Testis (tissue), 2 donors: ENCODE measurements at regions not wholly inside any gene's neighbourhood (a gene's known extent, or its start where the extent isn't known, plus 50 kb on each side); places are given as distances from the start of the nearest gene placed in this dataset.

ENCODE experiments used
- DNase-seq: peaks from one replicate; pipeline ENCODE4 v3.0.0-alpha.2; 2019
- H3K27ac ChIP-seq, 2 donors: fragments of 200-600 bp; sonication (generic); one replicate each; pipeline ENCODE4 v1.5.1; 2019
- H3K27me3 ChIP-seq: fragments of 200-600 bp; sonication (generic); one replicate; pipeline ENCODE4 v1.5.1; 2019
- H3K36me3 ChIP-seq: fragments of 200-600 bp; sonication (generic); one replicate; pipeline ENCODE4 v1.5.1; 2017; ENCODE audit warnings: low read depth; ENCODE audit errors: missing control alignments
- H3K4me1 ChIP-seq: fragments of 200-600 bp; sonication (generic); one replicate; pipeline ENCODE4 v1.5.1; 2019
- H3K4me3 ChIP-seq, 2 donors: fragments of 200-600 bp; sonication (generic); one replicate each; pipeline ENCODE4 v1.5.1; 2017 to 2019
- H3K9me3 ChIP-seq: fragments of 200-600 bp; sonication (generic); one replicate; pipeline ENCODE4 v1.5.1; 2017
- POLR2A ChIP-seq: fragments of 450-650 bp; IDR thresholded peaks from one replicate; pipeline ENCODE4 v1.6.1; 2017; ENCODE audit warnings: antibody characterized with exemption, mild to moderate bottlenecking, moderate library complexity
- WGBS, 2 donors: methylation state at CpG; one replicate each; pipeline ENCODE4 v1.1.5; 2018; 5-methylcytosine and 5-hydroxymethylcytosine counted together
- intact Hi-C: fragments of 100-400 bp; cut with DNase I; formaldehyde crosslinking; loops from one replicate; pipeline ENCODE4 v1.15.1; 2023; ENCODE audit warnings: low total_unique reads
- TF ChIP-seq, protein P1 (sequence below), 3 experiments: fragments of 450-650 bp in 2 of 3; fragments of 200-600 bp in 1 of 3; sonication (generic) in 1 of 3; IDR thresholded peaks; one replicate each; pipeline ENCODE4 v1.5.1; 2016 to 2019; ENCODE audit warnings: antibody characterized with exemption in 3 of 3, mild to moderate bottlenecking in 2 of 3, moderate library complexity in 1 of 3

DNA sequence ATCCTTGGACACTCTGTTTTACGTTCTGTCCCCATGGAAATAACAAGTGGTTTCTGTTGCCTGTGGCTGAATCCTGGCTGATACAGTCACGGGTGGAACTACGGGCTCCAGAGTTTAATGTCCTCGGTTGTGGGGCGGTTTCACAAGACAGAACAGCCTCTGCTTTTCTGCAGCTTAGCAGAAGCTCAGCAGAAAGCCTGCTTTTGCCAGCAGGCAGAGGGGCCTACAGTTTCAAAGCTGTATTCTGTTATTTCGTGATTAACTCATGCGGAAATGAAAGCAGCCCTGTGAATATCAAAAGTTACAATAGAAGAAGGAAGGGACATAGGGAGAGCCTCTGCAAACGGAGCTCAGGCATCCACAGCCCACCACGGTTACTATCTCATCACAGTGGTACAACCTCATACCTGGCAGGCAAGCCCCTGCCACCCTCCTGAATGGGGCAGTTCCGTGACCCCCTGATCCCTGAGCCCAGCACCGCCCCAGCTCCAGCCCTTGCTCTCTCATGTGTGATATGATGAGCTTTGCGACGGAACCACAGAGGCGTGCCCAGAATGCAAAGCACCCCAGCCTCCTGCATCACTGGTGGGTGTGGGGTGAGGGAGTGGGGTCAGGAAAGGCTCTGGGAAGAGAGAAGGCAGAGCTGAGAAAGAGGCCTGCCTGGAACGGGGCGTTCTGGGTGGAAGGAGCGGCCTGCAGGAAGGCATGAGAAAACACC is 360.6 kb downstream of the BRD1 start:
- WGBS, 2 donors = 78 to 84% methylated on average over 15 to 17 of the region's 17 CpGs
- Histone ChIP-seq H3K4me1 (no peaks in the 10 kb centered on the region), H3K27ac (no peak overlapping the region), H3K4me3 (no peak overlapping the region), H3K9me3 (no peaks in the 10 kb centered on the region), H3K36me3 (no peaks in the 10 kb centered on the region), H3K27me3 (no peaks in the 10 kb centered on the region)
- no peak for DNase-seq
- intact Hi-C loops = no loop called here
- TF ChIP-seq, protein P1, sequence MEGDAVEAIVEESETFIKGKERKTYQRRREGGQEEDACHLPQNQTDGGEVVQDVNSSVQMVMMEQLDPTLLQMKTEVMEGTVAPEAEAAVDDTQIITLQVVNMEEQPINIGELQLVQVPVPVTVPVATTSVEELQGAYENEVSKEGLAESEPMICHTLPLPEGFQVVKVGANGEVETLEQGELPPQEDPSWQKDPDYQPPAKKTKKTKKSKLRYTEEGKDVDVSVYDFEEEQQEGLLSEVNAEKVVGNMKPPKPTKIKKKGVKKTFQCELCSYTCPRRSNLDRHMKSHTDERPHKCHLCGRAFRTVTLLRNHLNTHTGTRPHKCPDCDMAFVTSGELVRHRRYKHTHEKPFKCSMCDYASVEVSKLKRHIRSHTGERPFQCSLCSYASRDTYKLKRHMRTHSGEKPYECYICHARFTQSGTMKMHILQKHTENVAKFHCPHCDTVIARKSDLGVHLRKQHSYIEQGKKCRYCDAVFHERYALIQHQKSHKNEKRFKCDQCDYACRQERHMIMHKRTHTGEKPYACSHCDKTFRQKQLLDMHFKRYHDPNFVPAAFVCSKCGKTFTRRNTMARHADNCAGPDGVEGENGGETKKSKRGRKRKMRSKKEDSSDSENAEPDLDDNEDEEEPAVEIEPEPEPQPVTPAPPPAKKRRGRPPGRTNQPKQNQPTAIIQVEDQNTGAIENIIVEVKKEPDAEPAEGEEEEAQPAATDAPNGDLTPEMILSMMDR (IDR thresholded peaks at IDR 0.05) = no peak
- TF ChIP-seq POLR2A = no peak

DNA sequence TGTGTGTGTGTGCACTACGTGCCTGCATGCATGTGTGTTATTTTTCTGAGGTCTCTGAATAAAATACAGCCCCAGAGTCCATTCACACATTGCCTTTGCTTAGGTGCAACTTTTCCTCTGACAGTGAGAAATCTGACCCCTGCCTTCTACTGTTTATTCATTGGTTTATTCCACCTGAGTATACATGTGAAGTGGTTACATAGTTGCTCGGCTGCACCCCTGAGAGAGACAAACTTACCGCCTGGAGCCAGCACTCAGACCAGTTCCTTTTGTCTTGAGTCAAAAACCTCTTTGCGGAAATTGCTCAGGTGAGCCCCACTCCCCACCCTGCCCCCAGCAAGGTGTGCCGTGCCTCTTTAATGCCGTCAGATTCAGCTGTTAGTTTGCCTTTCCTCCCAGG is 363.6 kb downstream of the BRD1 start:
- intact Hi-C loops = no loop called here
- Histone ChIP-seq H3K9me3 (no peaks in the 10 kb centered on the region), H3K4me1 (no peaks in the 10 kb centered on the region), H3K36me3 (no peaks in the 10 kb centered on the region), H3K27me3 (no peaks in the 10 kb centered on the region), H3K4me3 (no peak overlapping the region), H3K27ac (no peak overlapping the region)
- 70 to 77% methylated on average over 6 of the region's 6 CpGs for WGBS, 2 donors
- DNase-seq = no peak
- TF ChIP-seq, protein P1 (IDR thresholded peaks at IDR 0.05) = no peak
- no peak for TF ChIP-seq POLR2A

DNA sequence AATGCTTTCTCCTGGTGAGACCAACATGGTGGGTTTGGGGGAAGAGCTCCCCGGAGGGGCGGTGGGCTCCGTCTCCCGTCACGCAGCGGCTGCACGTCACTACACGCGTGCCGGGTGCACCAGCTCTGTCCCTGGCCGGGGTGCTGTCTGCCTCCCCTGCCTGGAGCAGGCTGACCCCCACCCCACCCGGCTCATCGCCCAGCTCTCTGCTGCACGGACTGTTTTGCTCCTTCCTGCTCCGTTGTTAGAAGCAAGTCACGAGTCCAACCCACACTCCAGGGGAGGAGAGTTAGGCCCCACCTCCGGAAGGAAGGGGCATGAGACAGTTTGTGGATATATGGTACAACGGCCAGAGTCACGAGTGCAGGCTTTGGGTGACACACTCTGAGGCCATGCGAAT is 364.9 kb downstream of the BRD1 start:
- H3K9me3 ChIP-seq = no peaks in the 10 kb centered on the region
- H3K27me3 ChIP-seq = no peaks in the 10 kb centered on the region
- no peak overlapping the region for H3K27ac ChIP-seq
- intact Hi-C loops = no loop called here
- H3K4me3 ChIP-seq = no peak overlapping the region
- H3K36me3 ChIP-seq = no peaks in the 10 kb centered on the region
- no peak for TF ChIP-seq POLR2A
- TF ChIP-seq, protein P1 (IDR thresholded peaks at IDR 0.05) = no peak
- WGBS, 2 donors = 80 to 85% methylated on average over 18 to 20 of the region's 20 CpGs
- DNase-seq = no peak
- H3K4me1 ChIP-seq = no peaks in the 10 kb centered on the region

DNA sequence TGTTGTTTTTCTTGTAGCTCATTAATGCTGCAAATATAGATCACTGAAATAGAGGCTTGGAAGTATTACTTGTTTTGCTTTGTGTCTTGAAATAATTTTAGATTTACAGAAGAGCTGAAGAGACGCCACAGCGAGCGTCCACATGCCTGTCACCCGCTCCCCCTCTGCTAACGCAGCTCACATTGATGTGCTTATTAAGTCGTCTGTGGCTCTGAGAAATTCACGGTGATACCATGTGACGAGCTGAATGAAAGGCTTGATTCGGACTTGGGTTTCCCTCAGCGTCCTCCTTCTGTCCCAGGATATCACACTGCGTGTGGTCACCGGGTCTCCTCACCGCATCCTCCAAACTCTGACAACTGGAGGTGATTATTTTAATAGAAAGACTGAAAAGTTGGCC is 365.4 kb downstream of the BRD1 start:
- WGBS, 2 donors = 83 to 92% methylated on average over 13 of the region's 13 CpGs
- no peaks in the 10 kb centered on the region for H3K27me3 ChIP-seq
- H3K4me3 ChIP-seq = no peak overlapping the region
- no peak for TF ChIP-seq POLR2A
- TF ChIP-seq, protein P1 (IDR thresholded peaks at IDR 0.05) = no peak
- H3K36me3 ChIP-seq = no peaks in the 10 kb centered on the region
- H3K9me3 ChIP-seq = no peaks in the 10 kb centered on the region
- intact Hi-C loops = no loop called here
- no peaks in the 10 kb centered on the region for H3K4me1 ChIP-seq
- no peak for DNase-seq
- no peak overlapping the region for H3K27ac ChIP-seq

DNA sequence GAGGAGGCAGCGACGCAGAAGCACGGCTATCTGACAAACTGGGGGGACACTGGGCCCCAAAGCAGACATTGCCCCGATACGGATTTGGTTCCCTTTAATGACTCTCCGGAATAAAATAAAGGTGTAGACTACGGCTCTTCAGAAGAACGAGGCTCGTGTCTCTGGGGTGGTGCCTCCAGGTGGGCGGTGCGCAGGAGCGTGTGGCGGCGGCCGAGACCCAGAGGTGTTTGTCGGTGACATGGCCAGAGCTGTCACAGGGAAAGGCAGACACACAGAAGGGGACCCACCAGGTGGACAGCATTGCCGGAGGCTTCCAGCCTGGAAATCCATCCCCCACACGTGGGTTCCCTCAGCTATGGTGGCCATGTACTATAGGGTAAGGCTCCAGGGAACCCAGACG is 366.0 kb downstream of the BRD1 start:
- H3K9me3 ChIP-seq = no peaks in the 10 kb centered on the region
- no peaks in the 10 kb centered on the region for H3K27me3 ChIP-seq
- intact Hi-C loops = no loop called here
- no peaks in the 10 kb centered on the region for H3K4me1 ChIP-seq
- DNase-seq = no peak
- no peak overlapping the region for H3K4me3 ChIP-seq
- H3K36me3 ChIP-seq = no peaks in the 10 kb centered on the region
- 88 to 91% methylated on average over 17 to 19 of the region's 19 CpGs for WGBS, 2 donors
- H3K27ac ChIP-seq = no peak overlapping the region
- TF ChIP-seq, protein P1 (IDR thresholded peaks at IDR 0.05) = no peak
- no peak for TF ChIP-seq POLR2A
